NOMO-1 (cell line): ENCODE measurements at regions not wholly inside any gene's neighbourhood (a gene's known extent, or its start where the extent isn't known, plus 50 kb on each side); places are given as distances from the start of the nearest gene placed in this dataset.

Source experiments
- DNase-seq, 2 experiments: peaks; one replicate each; lab custom pipeline; 2025; ENCODE audit not compliant: unreplicated experiment in 2 of 2; lab: John Stamatoyannopoulos, UW

GRCh38 chr20:57868310-57868709, 158.5 kb upstream of the PMEPA1 start:
- DNase-seq, result no peak

- DNase-seq, result no peak
Measured at GRCh38 chr20:57867807-57868206, 158.0 kb upstream of the PMEPA1 start.

GRCh38 chr20:57867181-57867803, 157.5 kb upstream of the PMEPA1 start:
- no peak for DNase-seq

GRCh38 chr20:57866250-57867106, 156.7 kb upstream of the PMEPA1 start:
- DNase-seq, result no peak

GRCh38 chr20:57865266-57865665, 155.5 kb upstream of the PMEPA1 start:
- DNase-seq, result no peak

- no peak for DNase-seq
Measured at GRCh38 chr20:57860576-57860975, 150.8 kb upstream of the PMEPA1 start.

- no peak for DNase-seq
Measured at GRCh38 chr20:57857969-57858368, 148.2 kb upstream of the PMEPA1 start.

GRCh38 chr20:57857118-57857517, 147.3 kb upstream of the PMEPA1 start:
- DNase-seq, result no peak

GRCh38 chr20:57856658-57857057, 146.8 kb upstream of the PMEPA1 start:
- DNase-seq, result no peak

- DNase-seq, result no peak
Measured at GRCh38 chr20:57851796-57852195, 142.0 kb upstream of the PMEPA1 start.

GRCh38 chr20:57851025-57851682, 141.3 kb upstream of the PMEPA1 start:
- no peak for DNase-seq

GRCh38 chr20:57849521-57850215, 139.9 kb upstream of the PMEPA1 start:
- no peak for DNase-seq

- no peak for DNase-seq
Measured at GRCh38 chr20:57849121-57849520, 139.3 kb upstream of the PMEPA1 start.

GRCh38 chr20:57848282-57848681, 138.5 kb upstream of the PMEPA1 start:
- DNase-seq, result no peak

- DNase-seq, result no peak
Measured at GRCh38 chr20:57847104-57847503, 137.3 kb upstream of the PMEPA1 start.

GRCh38 chr20:57844626-57845596, 135.1 kb upstream of the PMEPA1 start:
- no peak for DNase-seq

- no peak for DNase-seq
Measured at GRCh38 chr20:57843941-57844625, 134.3 kb upstream of the PMEPA1 start.

- no peak for DNase-seq
Measured at GRCh38 chr20:57842720-57843119, 132.9 kb upstream of the PMEPA1 start.

GRCh38 chr20:57841297-57841866, 131.6 kb upstream of the PMEPA1 start:
- no peak for DNase-seq
